ENCODE measurements at regions not wholly inside any gene's neighbourhood (a gene's known extent, or its start where the extent isn't known, plus 50 kb on each side); places are given as distances from the start of the nearest gene placed in this dataset.

DNA sequence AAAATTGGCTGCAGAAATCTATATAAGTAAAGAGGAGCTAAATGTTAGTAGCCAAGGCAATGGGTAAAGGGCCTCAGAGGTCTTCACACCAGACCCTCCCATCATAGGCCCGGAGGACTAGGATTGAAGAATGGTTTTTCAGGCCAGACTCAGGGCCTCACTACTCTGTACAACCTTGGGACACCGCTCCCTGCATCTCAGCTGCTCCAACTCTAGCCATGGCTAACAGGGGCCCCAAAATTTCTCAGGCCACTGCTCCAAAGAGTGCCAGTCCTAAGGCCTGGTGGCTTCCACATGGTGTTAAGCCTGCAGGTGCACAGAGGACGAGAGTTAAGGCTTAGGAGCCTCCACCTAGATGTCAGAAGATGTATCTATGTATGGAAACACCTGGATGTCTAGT lies 155.5 kb upstream of the MGAT4C start:
- WGBS (ENCODE audit: insufficient coverage): 84% methylated on average over 2 of the region's 3 CpGs
- Histone ChIP-seq H3K36me3 (replicated peaks in 1 of 2; ENCODE audit: control extremely low read depth in 1 of 2, control insufficient read depth in 1 of 2, extremely low read depth in 1 of 2, insufficient read depth in 2 of 2, low read length in 1 of 2) (no peaks in the 10 kb centered on the region), H2AFZ (ENCODE audit: insufficient read depth, low read depth, low read length, poor library complexity, severe bottlenecking) (no peak overlapping the region), H3K27ac (ENCODE audit: low read length in 2 of 2) (no peak overlapping the region), H3K4me2 (replicated peaks; ENCODE audit: low read depth, low read length, poor library complexity, severe bottlenecking) (no peak overlapping the region), H3K27me3 (replicated peaks in 1 of 4; ENCODE audit: control extremely low read depth in 1 of 4, control insufficient read depth in 3 of 4, insufficient read depth in 4 of 4, low read length in 3 of 4) (no peaks in the 10 kb centered on the region), H3K79me2 (ENCODE audit: control insufficient read depth, insufficient read depth, low read length) (no peaks in the 10 kb centered on the region), H4K20me1 (ENCODE audit: control insufficient read depth, insufficient read depth, low read length, poor library complexity, severe bottlenecking) (no peaks in the 10 kb centered on the region), H3K4me3 (ENCODE audit: control extremely low read depth in 1 of 5, extremely low read depth in 1 of 5, insufficient read depth in 1 of 5, low read depth in 2 of 5, low read length in 4 of 5) (no peak overlapping the region), H3K9me3 (ENCODE audit: control extremely low read depth in 1 of 3, control insufficient read depth in 2 of 3, insufficient read depth in 1 of 3, low read length in 2 of 3) (no peaks in the 10 kb centered on the region), H3K4me1 (ENCODE audit: control insufficient read depth in 2 of 2, insufficient read depth in 2 of 2, low read length in 2 of 2) (no peaks in the 10 kb centered on the region), H3K9ac (ENCODE audit: low read length) (no peak overlapping the region)
- TF ChIP-seq, protein P1, sequence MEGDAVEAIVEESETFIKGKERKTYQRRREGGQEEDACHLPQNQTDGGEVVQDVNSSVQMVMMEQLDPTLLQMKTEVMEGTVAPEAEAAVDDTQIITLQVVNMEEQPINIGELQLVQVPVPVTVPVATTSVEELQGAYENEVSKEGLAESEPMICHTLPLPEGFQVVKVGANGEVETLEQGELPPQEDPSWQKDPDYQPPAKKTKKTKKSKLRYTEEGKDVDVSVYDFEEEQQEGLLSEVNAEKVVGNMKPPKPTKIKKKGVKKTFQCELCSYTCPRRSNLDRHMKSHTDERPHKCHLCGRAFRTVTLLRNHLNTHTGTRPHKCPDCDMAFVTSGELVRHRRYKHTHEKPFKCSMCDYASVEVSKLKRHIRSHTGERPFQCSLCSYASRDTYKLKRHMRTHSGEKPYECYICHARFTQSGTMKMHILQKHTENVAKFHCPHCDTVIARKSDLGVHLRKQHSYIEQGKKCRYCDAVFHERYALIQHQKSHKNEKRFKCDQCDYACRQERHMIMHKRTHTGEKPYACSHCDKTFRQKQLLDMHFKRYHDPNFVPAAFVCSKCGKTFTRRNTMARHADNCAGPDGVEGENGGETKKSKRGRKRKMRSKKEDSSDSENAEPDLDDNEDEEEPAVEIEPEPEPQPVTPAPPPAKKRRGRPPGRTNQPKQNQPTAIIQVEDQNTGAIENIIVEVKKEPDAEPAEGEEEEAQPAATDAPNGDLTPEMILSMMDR (IDR thresholded peaks at IDR 0.05): no peak
- TF ChIP-seq EZH2 (IDR thresholded peaks at IDR 0.05; ENCODE audit: borderline replicate concordance, insufficient read depth, low read depth, low read length, poor library complexity, severe bottlenecking): no peak
- no peaks in the 10 kb centered on the region for H3K27me3 Mint-ChIP-seq
- H3K4me3 Mint-ChIP-seq: no peak overlapping the region
- no peaks in the 10 kb centered on the region for H3K4me1 Mint-ChIP-seq
- POLR2A ChIA-PET: no interaction called here
- H3K9me3 Mint-ChIP-seq (ENCODE audit: insufficient read depth): peaks cover 8% of the 10 kb centered on the region
- intact Hi-C loops (cut with micrococcal nuclease): no loop called here
- no peak for ATAC-seq (ENCODE audit: low read depth)
- DNase-seq: no peak
- CTCF ChIA-PET: no interaction called here
- H3K27ac Mint-ChIP-seq: no peak overlapping the region

DNA sequence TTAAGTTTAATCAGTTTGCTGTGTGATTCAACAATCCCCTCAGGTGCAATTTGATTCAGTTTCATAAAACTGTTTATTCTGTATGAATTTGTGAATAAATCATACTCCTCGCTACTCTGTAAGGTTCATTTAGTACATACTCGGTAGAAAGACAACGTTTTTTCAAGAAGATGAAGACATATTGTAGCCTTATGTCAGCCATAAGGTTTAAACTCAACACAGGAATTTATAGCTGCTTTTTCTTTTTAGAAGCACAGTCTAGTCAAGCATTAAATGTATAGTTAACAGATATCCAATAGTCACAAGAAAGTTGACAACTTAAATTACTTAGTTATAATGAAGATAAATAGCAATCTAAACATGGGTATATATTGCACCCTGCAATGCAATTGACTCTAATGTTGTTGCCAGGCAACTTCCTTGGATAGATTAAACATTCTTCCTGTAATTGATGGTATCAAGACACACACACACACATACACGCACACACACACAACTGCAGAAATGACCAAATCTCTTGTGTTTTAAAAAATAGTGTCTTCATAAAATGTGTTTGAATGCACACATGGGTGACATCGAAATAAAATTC lies 151.5 kb upstream of the MGAT4C start:
- POLR2A ChIA-PET: no interaction called here
- WGBS (ENCODE audit: insufficient coverage): no CpG with 5 or more reads among the region's 5 CpGs

More for the DNA sequence above, 151.5 kb upstream of the MGAT4C start:
- Histone ChIP-seq H4K20me1 (ENCODE audit: control insufficient read depth, insufficient read depth, low read length, poor library complexity, severe bottlenecking) (no peaks in the 10 kb centered on the region), H3K4me2 (replicated peaks; ENCODE audit: low read depth, low read length, poor library complexity, severe bottlenecking) (no peak overlapping the region), H3K9me3 (ENCODE audit: control extremely low read depth in 1 of 3, control insufficient read depth in 2 of 3, insufficient read depth in 1 of 3, low read length in 2 of 3) (no peaks in the 10 kb centered on the region), H2AFZ (ENCODE audit: insufficient read depth, low read depth, low read length, poor library complexity, severe bottlenecking) (no peak overlapping the region), H3K27ac (ENCODE audit: low read length in 2 of 2) (no peak overlapping the region), H3K9ac (ENCODE audit: low read length) (no peak overlapping the region), H3K27me3 (replicated peaks in 1 of 4; ENCODE audit: control extremely low read depth in 1 of 4, control insufficient read depth in 3 of 4, insufficient read depth in 4 of 4, low read length in 3 of 4) (no peaks in the 10 kb centered on the region), H3K4me3 (ENCODE audit: control extremely low read depth in 1 of 5, extremely low read depth in 1 of 5, insufficient read depth in 1 of 5, low read depth in 2 of 5, low read length in 4 of 5) (no peak overlapping the region), H3K79me2 (ENCODE audit: control insufficient read depth, insufficient read depth, low read length) (no peaks in the 10 kb centered on the region), H3K4me1 (ENCODE audit: control insufficient read depth in 2 of 2, insufficient read depth in 2 of 2, low read length in 2 of 2) (no peaks in the 10 kb centered on the region), H3K36me3 (replicated peaks in 1 of 2; ENCODE audit: control extremely low read depth in 1 of 2, control insufficient read depth in 1 of 2, extremely low read depth in 1 of 2, insufficient read depth in 2 of 2, low read length in 1 of 2) (no peaks in the 10 kb centered on the region)
- ATAC-seq (ENCODE audit: low read depth): no peak
- DNase-seq: no peak
- TF ChIP-seq, protein P1 (IDR thresholded peaks at IDR 0.05): no peak
- TF ChIP-seq EZH2 (IDR thresholded peaks at IDR 0.05; ENCODE audit: borderline replicate concordance, insufficient read depth, low read depth, low read length, poor library complexity, severe bottlenecking): no peak
- no peak overlapping the region for H3K4me3 Mint-ChIP-seq
- no peaks in the 10 kb centered on the region for H3K4me1 Mint-ChIP-seq
- no peaks in the 10 kb centered on the region for H3K27me3 Mint-ChIP-seq
- H3K27ac Mint-ChIP-seq: no peak overlapping the region
- CTCF ChIA-PET: no interaction called here
- intact Hi-C loops (cut with micrococcal nuclease): no loop called here
- peaks cover 8% of the 10 kb centered on the region for H3K9me3 Mint-ChIP-seq (ENCODE audit: insufficient read depth)

Measured in B cell (primary cell).